Mesenchymal stem cell (in vitro differentiated cells and primary cell): ENCODE measurements at regions not wholly inside any gene's neighbourhood (a gene's known extent, or its start where the extent isn't known, plus 50 kb on each side); places are given as distances from the start of the nearest gene placed in this dataset.

Experiments
- DNase-seq: peaks from one replicate; pipeline ENCODE4 v3.0.0-alpha.2; 2013
- H2AFZ ChIP-seq: one replicate; pipeline ENCODE4 v1.6.1; 2013; ENCODE audit warnings: low read depth, mild to moderate bottlenecking, control low read depth, inconsistent platforms, low read length, moderate library complexity
- H2AK5ac ChIP-seq: 2 replicates; pipeline ENCODE4 v1.6.1; 2013; ENCODE audit warnings: low read length, moderate library complexity, mild to moderate bottlenecking, inconsistent platforms; ENCODE audit not compliant: severe bottlenecking
- H2BK120ac ChIP-seq: one replicate; pipeline ENCODE4 v1.6.1; 2013; ENCODE audit warnings: low read depth, mild to moderate bottlenecking, inconsistent platforms, low read length, moderate library complexity
- H2BK12ac ChIP-seq, 2 experiments: one replicate each; pipeline ENCODE4 v1.6.1; 2013; ENCODE audit warnings: inconsistent platforms in 2 of 2, low read length in 2 of 2, mild to moderate bottlenecking in 2 of 2, moderate library complexity in 2 of 2, control low read depth in 1 of 2
- H2BK15ac ChIP-seq: one replicate; pipeline ENCODE4 v1.6.1; 2013; ENCODE audit warnings: mild to moderate bottlenecking, low read depth, inconsistent platforms; ENCODE audit not compliant: poor library complexity, severe bottlenecking
- H2BK5ac ChIP-seq: 2 replicates; pipeline ENCODE4 v1.6.1; 2013; ENCODE audit warnings: low read depth, mild to moderate bottlenecking, low read length, control low read depth, inconsistent platforms; ENCODE audit not compliant: poor library complexity, severe bottlenecking
- H3K14ac ChIP-seq, 2 experiments: one replicate each; pipeline ENCODE4 v1.6.1; 2013; ENCODE audit warnings: inconsistent platforms in 2 of 2, low read length in 2 of 2, control low read depth in 1 of 2, mild to moderate bottlenecking in 1 of 2, moderate library complexity in 1 of 2
- H3K18ac ChIP-seq, 2 experiments: one replicate each; pipeline ENCODE4 v1.6.1; 2013; ENCODE audit warnings: inconsistent platforms in 2 of 2, low read length in 2 of 2, control low read depth in 1 of 2, low read depth in 1 of 2, mild to moderate bottlenecking in 1 of 2
- H3K23ac ChIP-seq, 2 experiments: one replicate each; pipeline ENCODE4 v1.6.1; 2013; ENCODE audit warnings: inconsistent platforms in 2 of 2, low read length in 2 of 2, mild to moderate bottlenecking in 2 of 2, moderate library complexity in 2 of 2, control low read depth in 1 of 2
- H3K27ac ChIP-seq: 2 replicates; pipeline ENCODE4 v1.5.1; 2013; ENCODE audit warnings: mild to moderate bottlenecking, moderate library complexity, low read length, control low read depth, inconsistent platforms; ENCODE audit not compliant: poor library complexity, severe bottlenecking
- H3K27me3 ChIP-seq, 2 experiments: 2 replicates each; pipeline versions ENCODE4 v1.6.1 to v1.7.0; 2013; ENCODE audit warnings: low read length in 2 of 2, mild to moderate bottlenecking in 2 of 2, moderate library complexity in 2 of 2, control low read depth in 1 of 2, inconsistent platforms in 1 of 2; ENCODE audit not compliant: control insufficient read depth in 1 of 2, insufficient read depth in 1 of 2
- H3K36me3 ChIP-seq, 2 experiments: 2 replicates each; pipeline versions ENCODE4 v1.6.1 to v1.7.0; 2013; ENCODE audit warnings: low read length in 2 of 2, control low read depth in 1 of 2, inconsistent platforms in 1 of 2, low read depth in 1 of 2, mild to moderate bottlenecking in 1 of 2; ENCODE audit not compliant: insufficient read depth in 2 of 2, control insufficient read depth in 1 of 2
- H3K4ac ChIP-seq, 2 experiments: one replicate each; pipeline ENCODE4 v1.6.1; 2013; ENCODE audit warnings: inconsistent platforms in 2 of 2, low read length in 2 of 2, mild to moderate bottlenecking in 2 of 2, moderate library complexity in 2 of 2, control low read depth in 1 of 2, low read depth in 1 of 2
- H3K4me1 ChIP-seq: 2 replicates; pipeline ENCODE4 v1.6.1; 2013; ENCODE audit warnings: low read depth, low read length, control low read depth; ENCODE audit not compliant: control insufficient read depth, insufficient read depth
- H3K4me2 ChIP-seq: 2 replicates; pipeline ENCODE4 v1.6.1; 2013; ENCODE audit warnings: low read length, mild to moderate bottlenecking, inconsistent platforms; ENCODE audit not compliant: poor library complexity, severe bottlenecking
- H3K4me3 ChIP-seq, 2 experiments: 2 replicates each; pipeline versions ENCODE4 v1.5.1 to v1.7.0; 2013; ENCODE audit warnings: low read length in 2 of 2, mild to moderate bottlenecking in 2 of 2, control low read depth in 1 of 2, low read depth in 1 of 2; ENCODE audit not compliant: insufficient read depth in 1 of 2
- H3K79me1 ChIP-seq: replicated peaks from 2 replicates; pipeline ENCODE4 v1.6.1; 2013; ENCODE audit warnings: mild to moderate bottlenecking, control low read depth, low read length, inconsistent platforms; ENCODE audit not compliant: poor library complexity, severe bottlenecking
- H3K9ac ChIP-seq: 2 replicates; pipeline ENCODE4 v1.7.0; 2013; ENCODE audit warnings: mild to moderate bottlenecking, low read length, moderate library complexity
- H3K9me3 ChIP-seq: 2 replicates; pipeline ENCODE4 v1.7.0; 2013; ENCODE audit warnings: mild to moderate bottlenecking, low read length; ENCODE audit not compliant: control insufficient read depth
- H4K8ac ChIP-seq: one replicate; pipeline ENCODE4 v1.6.1; 2013; ENCODE audit warnings: inconsistent platforms, mild to moderate bottlenecking, low read length, moderate library complexity
- H4K91ac ChIP-seq: one replicate; pipeline ENCODE4 v1.6.1; 2013; ENCODE audit warnings: mild to moderate bottlenecking, low read length, inconsistent platforms
- WGBS: methylation state at CpG from one replicate; pipeline ENCODE4 v1.1.7; 2013; ENCODE audit warnings: mixed read lengths; 5-methylcytosine and 5-hydroxymethylcytosine counted together

DNA sequence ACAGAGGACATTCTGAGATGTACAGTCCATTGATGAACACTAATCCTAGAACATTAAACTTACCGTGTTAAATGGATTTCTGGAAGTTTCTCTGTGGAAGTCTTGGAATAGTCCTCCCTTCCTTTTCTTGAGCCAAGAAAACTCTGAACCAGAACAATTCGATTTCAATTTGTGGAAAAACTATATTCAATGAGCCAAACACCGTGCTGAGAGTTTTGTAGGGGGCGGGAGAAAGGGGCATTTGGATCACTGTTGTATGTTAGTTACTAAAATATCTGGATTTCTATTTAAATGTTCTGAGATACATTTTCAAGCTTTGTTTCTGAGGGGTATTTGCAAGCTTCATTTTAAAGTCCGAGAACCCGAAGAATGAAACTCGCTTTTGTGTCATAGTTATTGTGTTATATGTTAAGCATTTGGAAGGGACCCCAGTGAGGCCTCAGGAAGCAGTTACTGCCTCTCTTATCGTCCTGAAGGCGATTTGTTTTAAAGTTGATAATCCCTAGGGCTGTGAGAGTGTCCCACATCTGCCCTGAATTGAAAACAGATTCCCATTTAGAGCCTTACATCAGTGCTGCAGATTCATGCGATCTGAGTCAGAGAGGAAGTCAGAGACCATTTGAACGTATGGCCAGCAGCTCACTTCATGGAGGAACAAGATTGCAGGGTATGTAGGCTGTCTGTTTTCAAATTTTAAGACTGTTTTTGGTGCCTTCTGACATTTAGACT is 70.8 kb upstream of the SASH1 start:
- peak overlapping the region; percentile 90 for H3K9ac ChIP-seq
- H2BK5ac ChIP-seq = no peak overlapping the region
- H2AFZ ChIP-seq = no peak overlapping the region
- H4K8ac ChIP-seq = no peak overlapping the region
- H3K27me3 ChIP-seq = no peaks in the 10 kb centered on the region
- no peak overlapping the region for H3K23ac ChIP-seq
- no peaks in the 10 kb centered on the region for H3K79me1 ChIP-seq
- H3K18ac ChIP-seq = peak overlapping the region in 1 of 2 experiments; percentile 71
- no peak overlapping the region for H2BK12ac ChIP-seq
- no peak overlapping the region for H4K91ac ChIP-seq
- peak overlapping the region in 1 of 2 experiments; percentile 81 for H3K4me3 ChIP-seq
- H2BK120ac ChIP-seq = peak overlapping the region; percentile 71
- no peaks in the 10 kb centered on the region for H3K9me3 ChIP-seq
- no peak overlapping the region for H2AK5ac ChIP-seq
- no peak overlapping the region for H3K14ac ChIP-seq
- DNase-seq = peak; percentile 92
- no peak overlapping the region for H3K4me2 ChIP-seq
- peak overlapping the region in 1 of 2 experiments; percentile 58 for H3K4ac ChIP-seq
- H3K4me1 ChIP-seq = no peaks in the 10 kb centered on the region
- H3K27ac ChIP-seq = no peak overlapping the region
- H2BK15ac ChIP-seq = no peak overlapping the region
- 16% methylated on average over 10 of the region's 11 CpGs for WGBS
- peaks cover 0 to 5% of the 10 kb centered on the region in 2 experiments for H3K36me3 ChIP-seq

GRCh38 chr6:148272597-148272996 is 70.0 kb upstream of the SASH1 start:
- Histone ChIP-seq H3K27me3 (no peaks in the 10 kb centered on the region), H3K36me3 (peaks cover 0 to 10% of the 10 kb centered on the region in 2 experiments), H3K4me2 (no peak overlapping the region), H3K79me1 (no peaks in the 10 kb centered on the region), H3K9ac (peak overlapping the region; percentile 90), H3K27ac (no peak overlapping the region), H3K4me3 (peak overlapping the region in 1 of 2 experiments; percentile 81), H2AFZ (no peak overlapping the region), H4K91ac (no peak overlapping the region), H2BK15ac (peak overlapping the region; percentile 67), H3K4me1 (no peaks in the 10 kb centered on the region), H3K9me3 (no peaks in the 10 kb centered on the region), H4K8ac (no peak overlapping the region), H3K14ac (no peak overlapping the region), H3K23ac (no peak overlapping the region), H3K4ac (peak overlapping the region in 1 of 2 experiments; percentile 69), H2AK5ac (no peak overlapping the region), H2BK12ac (no peak overlapping the region), H3K18ac (peak overlapping the region in 1 of 2 experiments; percentile 33), H2BK120ac (peak overlapping the region; percentile 61), H2BK5ac (no peak overlapping the region)
- DNase-seq = peak; percentile 36
- WGBS = 69% methylated on average over 3 of the region's 7 CpGs

DNA sequence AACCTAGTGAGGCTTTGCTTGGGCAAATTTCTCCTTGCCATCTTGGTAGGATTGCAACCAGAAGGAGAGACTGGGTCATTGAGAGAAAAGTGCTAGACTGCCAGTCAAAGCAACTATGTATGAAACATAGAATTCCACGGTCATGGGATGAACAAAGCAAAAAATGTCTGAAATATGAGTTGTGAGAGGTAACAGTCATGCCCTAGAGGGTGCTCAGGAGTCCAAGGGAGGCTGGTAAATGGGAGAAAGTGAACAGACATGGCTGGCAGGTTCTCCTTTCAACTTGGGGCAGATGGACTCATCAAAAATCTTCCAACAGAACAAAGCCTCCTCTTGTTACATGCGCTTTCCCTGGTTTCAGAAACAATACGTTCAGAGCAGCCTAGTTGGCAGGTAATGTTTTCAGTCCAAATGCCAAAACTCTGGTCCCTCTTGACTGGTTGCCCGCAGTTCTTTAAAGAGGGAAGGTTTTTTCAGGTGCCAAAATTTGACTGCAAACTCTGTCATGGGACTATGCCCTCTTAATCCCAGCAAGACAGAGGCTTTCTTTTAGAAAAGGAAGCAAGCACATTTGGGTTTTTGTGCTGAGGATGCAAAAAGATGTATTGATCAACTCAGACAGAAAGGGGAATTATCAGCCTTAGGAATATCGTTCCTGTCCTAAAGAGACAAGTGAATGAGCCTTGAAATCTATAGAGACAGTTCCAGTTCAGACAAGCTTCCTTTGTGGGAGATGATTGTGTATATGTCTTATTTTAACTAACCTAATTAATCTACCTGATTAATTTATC is 68.5 kb upstream of the SASH1 start:
- peak overlapping the region; percentile 6 for H2BK120ac ChIP-seq
- no peak overlapping the region for H2AK5ac ChIP-seq
- peak overlapping the region in 1 of 2 experiments; percentile 81 for H3K4me3 ChIP-seq
- no peak overlapping the region for H3K4me2 ChIP-seq
- H3K9ac ChIP-seq = peak overlapping the region; percentile 90
- no peak overlapping the region for H3K23ac ChIP-seq
- H3K9me3 ChIP-seq = no peaks in the 10 kb centered on the region
- DNase-seq = no peak
- H2BK5ac ChIP-seq = no peak overlapping the region
- no peak overlapping the region for H3K27ac ChIP-seq
- peak overlapping the region; percentile 60 for H2BK15ac ChIP-seq
- H3K27me3 ChIP-seq = no peaks in the 10 kb centered on the region
- H3K14ac ChIP-seq = no peak overlapping the region
- H3K4me1 ChIP-seq = no peaks in the 10 kb centered on the region
- WGBS = 85% methylated on average over 5 of the region's 5 CpGs
- no peak overlapping the region for H4K8ac ChIP-seq
- no peak overlapping the region for H3K4ac ChIP-seq
- peaks cover 0 to 10% of the 10 kb centered on the region in 2 experiments for H3K36me3 ChIP-seq
- peak overlapping the region; percentile 50 to 54 for H3K18ac ChIP-seq
- H4K91ac ChIP-seq = no peak overlapping the region
- no peaks in the 10 kb centered on the region for H3K79me1 ChIP-seq
- H2AFZ ChIP-seq = no peak overlapping the region
- peak overlapping the region; percentile 11 to 72 for H2BK12ac ChIP-seq

- 54% methylated on average over 1 of the region's 2 CpGs for WGBS
- H3K14ac ChIP-seq = no peak overlapping the region
- H2AK5ac ChIP-seq = no peak overlapping the region
- no peaks in the 10 kb centered on the region for H3K9me3 ChIP-seq
- no peak overlapping the region for H2AFZ ChIP-seq
- H3K9ac ChIP-seq = peak overlapping the region; percentile 90
- H3K4me3 ChIP-seq = peak overlapping the region in 1 of 2 experiments; percentile 81
- H4K91ac ChIP-seq = no peak overlapping the region
- H2BK120ac ChIP-seq = peak overlapping the region; percentile 19
- H3K27ac ChIP-seq = no peak overlapping the region
- no peaks in the 10 kb centered on the region for H3K79me1 ChIP-seq
- H4K8ac ChIP-seq = peak overlapping the region; percentile 13
- no peak for DNase-seq
- no peaks in the 10 kb centered on the region for H3K4me1 ChIP-seq
- no peak overlapping the region for H3K4me2 ChIP-seq
- H2BK12ac ChIP-seq = no peak overlapping the region
- no peak overlapping the region for H3K4ac ChIP-seq
- H3K23ac ChIP-seq = no peak overlapping the region
- H3K27me3 ChIP-seq = no peaks in the 10 kb centered on the region
- no peak overlapping the region for H2BK5ac ChIP-seq
- no peak overlapping the region for H2BK15ac ChIP-seq
- peak overlapping the region in 1 of 2 experiments; percentile 54 for H3K18ac ChIP-seq
- H3K36me3 ChIP-seq = peaks cover 0 to 10% of the 10 kb centered on the region in 2 experiments
Measured at GRCh38 chr6:148274809-148275208, 67.8 kb upstream of the SASH1 start.
